IPS DF 6.9 (cell line): ENCODE measurements at regions not wholly inside any gene's neighbourhood (a gene's known extent, or its start where the extent isn't known, plus 50 kb on each side); places are given as distances from the start of the nearest gene placed in this dataset.

ENCODE experiments used
- DNase-seq: peaks from one replicate; pipeline ENCODE4 v3.0.0-alpha.2; 2013; ENCODE audit warnings: low read depth, low spot score
- H3K27ac ChIP-seq: one replicate; pipeline ENCODE4 v1.5.1; 2013; ENCODE audit warnings: low read length, control low read depth
- H3K27me3 ChIP-seq: 2 replicates; pipeline ENCODE4 v1.6.1; 2013; ENCODE audit warnings: mild to moderate bottlenecking, low read length; ENCODE audit not compliant: control insufficient read depth, insufficient read depth
- H3K36me3 ChIP-seq: 2 replicates; pipeline ENCODE4 v1.6.1; 2013; ENCODE audit warnings: low read length; ENCODE audit not compliant: control insufficient read depth, insufficient read depth
- H3K4me1 ChIP-seq: 2 replicates; pipeline ENCODE4 v1.6.1; 2013; ENCODE audit warnings: low read length; ENCODE audit not compliant: control insufficient read depth, insufficient read depth
- H3K4me3 ChIP-seq: 2 replicates; pipeline ENCODE4 v1.5.1; 2013; ENCODE audit warnings: mild to moderate bottlenecking, low read length
- H3K9me3 ChIP-seq: 2 replicates; pipeline ENCODE4 v1.6.1; 2013; ENCODE audit warnings: low read length, inconsistent platforms; ENCODE audit not compliant: control insufficient read depth, insufficient read depth
- WGBS: extraction: QIAGEN DNeasy Blood & Tissue Kit; methylation state at CpG from one replicate; pipeline ENCODE4 v1.1.7; 2013; ENCODE audit warnings: mixed read lengths, missing lambda C conversion rate; ENCODE audit not compliant: insufficient read length, insufficient coverage; 5-methylcytosine and 5-hydroxymethylcytosine counted together

GRCh38 chr11:10358696-10359095 lies 53.8 kb downstream of the ADM start:
- no peak for DNase-seq
- no peak overlapping the region for H3K4me3 ChIP-seq
- H3K9me3 ChIP-seq = no peaks in the 10 kb centered on the region
- WGBS = no CpG with 5 or more reads among the region's 4 CpGs
- H3K4me1 ChIP-seq = no peaks in the 10 kb centered on the region
- H3K36me3 ChIP-seq = no peaks in the 10 kb centered on the region
- no peaks in the 10 kb centered on the region for H3K27me3 ChIP-seq
- H3K27ac ChIP-seq = no peak overlapping the region

- WGBS = no CpG with 5 or more reads among the region's 1 CpG
- H3K4me3 ChIP-seq = no peak overlapping the region
- H3K36me3 ChIP-seq = no peaks in the 10 kb centered on the region
- H3K9me3 ChIP-seq = no peaks in the 10 kb centered on the region
- DNase-seq = no peak
- no peaks in the 10 kb centered on the region for H3K27me3 ChIP-seq
- no peaks in the 10 kb centered on the region for H3K4me1 ChIP-seq
- no peak overlapping the region for H3K27ac ChIP-seq
These were observed 54.3 kb downstream of the ADM start for GRCh38 chr11:10359171-10359570.

- no peaks in the 10 kb centered on the region for H3K36me3 ChIP-seq
- no peaks in the 10 kb centered on the region for H3K9me3 ChIP-seq
- H3K4me1 ChIP-seq = no peaks in the 10 kb centered on the region
- no peak for DNase-seq
- H3K27ac ChIP-seq = no peak overlapping the region
- H3K27me3 ChIP-seq = no peaks in the 10 kb centered on the region
- H3K4me3 ChIP-seq = no peak overlapping the region
These were observed 56.0 kb downstream of the ADM start for GRCh38 chr11:10360835-10361234.

GRCh38 chr11:10365045-10365444 lies 60.2 kb downstream of the ADM start:
- WGBS = no CpG with 5 or more reads among the region's 5 CpGs
- Histone ChIP-seq H3K9me3 (no peaks in the 10 kb centered on the region), H3K4me3 (no peak overlapping the region), H3K4me1 (no peaks in the 10 kb centered on the region), H3K36me3 (no peaks in the 10 kb centered on the region), H3K27me3 (no peaks in the 10 kb centered on the region), H3K27ac (no peak overlapping the region)
- no peak for DNase-seq

- no CpG with 5 or more reads among the region's 8 CpGs for WGBS
- H3K9me3 ChIP-seq = no peaks in the 10 kb centered on the region
- H3K4me1 ChIP-seq = no peaks in the 10 kb centered on the region
- no peak overlapping the region for H3K27ac ChIP-seq
- H3K27me3 ChIP-seq = no peaks in the 10 kb centered on the region
- DNase-seq = peak; percentile 97
- H3K36me3 ChIP-seq = no peaks in the 10 kb centered on the region
- H3K4me3 ChIP-seq = no peak overlapping the region
These were observed 61.9 kb downstream of the ADM start for GRCh38 chr11:10366568-10367331.

GRCh38 chr11:10371926-10372641 lies 67.2 kb downstream of the ADM start:
- WGBS = no CpG with 5 or more reads among the region's 7 CpGs
- Histone ChIP-seq H3K27me3 (no peaks in the 10 kb centered on the region; the same call in 1 of the 2 replicates), H3K4me1 (no peaks in the 10 kb centered on the region), H3K36me3 (no peaks in the 10 kb centered on the region), H3K9me3 (no peaks in the 10 kb centered on the region), H3K4me3 (no peak overlapping the region), H3K27ac (no peak overlapping the region)
- no peak for DNase-seq

- H3K36me3 ChIP-seq = no peaks in the 10 kb centered on the region
- no CpG with 5 or more reads among the region's 3 CpGs for WGBS
- H3K4me1 ChIP-seq = no peaks in the 10 kb centered on the region
- H3K4me3 ChIP-seq = no peak overlapping the region
- H3K9me3 ChIP-seq = no peaks in the 10 kb centered on the region
- H3K27ac ChIP-seq = no peak overlapping the region
- no peaks in the 10 kb centered on the region; the same call in 1 of the 2 replicates for H3K27me3 ChIP-seq
- no peak for DNase-seq
These were observed 68.5 kb downstream of the ADM start for GRCh38 chr11:10373340-10373739.

GRCh38 chr11:10373929-10374328 lies 69.1 kb downstream of the ADM start:
- Histone ChIP-seq H3K4me3 (no peak overlapping the region), H3K4me1 (no peaks in the 10 kb centered on the region), H3K27me3 (no peaks in the 10 kb centered on the region; the same call in 1 of the 2 replicates), H3K27ac (no peak overlapping the region), H3K36me3 (no peaks in the 10 kb centered on the region), H3K9me3 (no peaks in the 10 kb centered on the region)
- no peak for DNase-seq
- no CpG with 5 or more reads among the region's 1 CpG for WGBS

- Histone ChIP-seq H3K36me3 (no peaks in the 10 kb centered on the region), H3K27ac (no peak overlapping the region), H3K27me3 (no peaks in the 10 kb centered on the region; the same call in 1 of the 2 replicates), H3K9me3 (no peaks in the 10 kb centered on the region), H3K4me3 (no peak overlapping the region), H3K4me1 (no peaks in the 10 kb centered on the region)
- WGBS = no CpG with 5 or more reads among the region's 1 CpG
- DNase-seq = no peak
These were observed 69.5 kb downstream of the ADM start for GRCh38 chr11:10374386-10374785.

GRCh38 chr11:10375280-10375971 lies 70.6 kb downstream of the ADM start:
- Histone ChIP-seq H3K4me3 (no peak overlapping the region), H3K9me3 (no peaks in the 10 kb centered on the region), H3K36me3 (no peaks in the 10 kb centered on the region), H3K27ac (no peak overlapping the region), H3K4me1 (no peaks in the 10 kb centered on the region), H3K27me3 (no peaks in the 10 kb centered on the region; the same call in 1 of the 2 replicates)
- no peak for DNase-seq
- no CpG with 5 or more reads among the region's 5 CpGs for WGBS
